Liver (tissue), 8 donors: ENCODE measurements at regions not wholly inside any gene's neighbourhood (a gene's known extent, or its start where the extent isn't known, plus 50 kb on each side); places are given as distances from the start of the nearest gene placed in this dataset.

Source experiments
- DNase-seq: peaks from one replicate; pipeline ENCODE4 v3.0.0-alpha.2; 2017; ENCODE audit warnings: low spot score
- H3K27ac ChIP-seq, 2 donors: one replicate each; pipeline ENCODE4 v1.7.0; 2013; ENCODE audit warnings: inconsistent platforms in 2 of 2, low read length in 2 of 2, control low read depth in 1 of 2, low read depth in 1 of 2, mild to moderate bottlenecking in 1 of 2
- H3K27me3 ChIP-seq, 4 donors: one replicate each; pipeline versions ENCODE4 v1.6.1 to v1.7.0; 2013; ENCODE audit warnings: low read length in 3 of 4, inconsistent platforms in 1 of 4, mild to moderate bottlenecking in 1 of 4, moderate library complexity in 1 of 4; ENCODE audit not compliant: control insufficient read depth in 4 of 4, insufficient read depth in 4 of 4
- H3K36me3 ChIP-seq, 4 donors: one replicate each; pipeline versions ENCODE4 v1.6.1 to v1.7.0; 2013; ENCODE audit warnings: low read length in 3 of 4, mild to moderate bottlenecking in 3 of 4, low read depth in 1 of 4, moderate library complexity in 1 of 4; ENCODE audit not compliant: control insufficient read depth in 4 of 4, insufficient read depth in 3 of 4
- H3K4me1 ChIP-seq, 4 donors: one replicate each; pipeline versions ENCODE4 v1.6.1 to v1.7.0; 2013; ENCODE audit warnings: low read length in 3 of 4, mild to moderate bottlenecking in 3 of 4, moderate library complexity in 1 of 4; ENCODE audit not compliant: control insufficient read depth in 4 of 4, insufficient read depth in 4 of 4
- H3K4me3 ChIP-seq, 3 donors: one replicate each; pipeline versions ENCODE4 v1.6.1 to v1.7.0; 2013; ENCODE audit warnings: low read length in 3 of 3, control low read depth in 1 of 3, low read depth in 1 of 3, mild to moderate bottlenecking in 1 of 3
- H3K9ac ChIP-seq, 2 donors: one replicate each; pipeline ENCODE4 v1.7.0; 2013; ENCODE audit warnings: low read length in 2 of 2, mild to moderate bottlenecking in 2 of 2, moderate library complexity in 2 of 2, control low read depth in 1 of 2, low read depth in 1 of 2
- H3K9me3 ChIP-seq, 4 donors: one replicate each; pipeline versions ENCODE4 v1.6.1 to v1.7.0; 2013; ENCODE audit warnings: low read length in 3 of 4; ENCODE audit not compliant: control insufficient read depth in 4 of 4
- ATF3 ChIP-seq: IDR thresholded peaks from 2 replicates; pipeline ENCODE4 v1.6.1; 2016; ENCODE audit warnings: antibody characterized with exemption
- CTCF ChIP-seq: fragments of 150-350 bp; IDR thresholded peaks from 2 replicates; pipeline ENCODE4 v1.5.1; 2017; ENCODE audit warnings: improper control_type of control experiment, low read depth, low read length; ENCODE audit not compliant: missing input control
- EGR1 ChIP-seq, 2 donors: IDR thresholded peaks; 2 replicates each; pipeline ENCODE4 v1.6.1; 2016 to 2018; ENCODE audit warnings: antibody characterized with exemption in 2 of 2, low read depth in 2 of 2
- FOXA1 ChIP-seq: IDR thresholded peaks from 2 replicates; pipeline ENCODE4 v1.6.1; 2016; ENCODE audit warnings: antibody characterized with exemption
- FOXA2 ChIP-seq: IDR thresholded peaks from 2 replicates; pipeline ENCODE4 v1.6.1; 2016; ENCODE audit warnings: antibody characterized with exemption
- GABPA ChIP-seq, 2 donors: IDR thresholded peaks in 1 of 2; conservative IDR thresholded peaks in 1 of 2; 2 replicates each; pipeline ENCODE4 v1.6.1; 2016; ENCODE audit warnings: antibody characterized with exemption in 2 of 2, mild to moderate bottlenecking in 1 of 2, moderate library complexity in 1 of 2
- HNF4A ChIP-seq, 2 donors: conservative IDR thresholded peaks; 2 replicates each; pipeline ENCODE4 v1.6.1; 2016; ENCODE audit warnings: antibody characterized with exemption in 2 of 2, mild to moderate bottlenecking in 2 of 2
- HNF4G ChIP-seq: IDR thresholded peaks from 2 replicates; pipeline ENCODE4 v1.6.1; 2016; ENCODE audit warnings: antibody characterized with exemption
- JUND ChIP-seq, 2 donors: IDR thresholded peaks; 2 replicates each; pipeline ENCODE4 v1.6.1; 2016; ENCODE audit warnings: antibody characterized with exemption in 2 of 2
- MAX ChIP-seq: IDR thresholded peaks from 2 replicates; pipeline ENCODE4 v1.6.1; 2016; ENCODE audit warnings: antibody characterized with exemption
- NR2F2 ChIP-seq: IDR thresholded peaks from 2 replicates; pipeline ENCODE4 v1.6.1; 2016; ENCODE audit warnings: antibody characterized with exemption
- RAD21 ChIP-seq, 2 donors: IDR thresholded peaks; 2 replicates each; pipeline ENCODE4 v1.6.1; 2016; ENCODE audit warnings: antibody characterized with exemption in 2 of 2, mild to moderate bottlenecking in 2 of 2
- REST ChIP-seq: IDR thresholded peaks from 2 replicates; pipeline ENCODE4 v1.6.1; 2016; ENCODE audit warnings: antibody characterized with exemption, mild to moderate bottlenecking
- RXRA ChIP-seq, 2 donors: IDR thresholded peaks; 2 replicates each; pipeline ENCODE4 v1.6.1; 2017 to 2018; ENCODE audit warnings: antibody characterized with exemption in 2 of 2, mild to moderate bottlenecking in 1 of 2
- SP1 ChIP-seq: IDR thresholded peaks from 2 replicates; pipeline ENCODE4 v1.6.1; 2018; ENCODE audit warnings: antibody characterized with exemption, mild to moderate bottlenecking
- TAF1 ChIP-seq: conservative IDR thresholded peaks from 2 replicates; pipeline ENCODE4 v1.6.1; 2016; ENCODE audit warnings: antibody characterized with exemption, mild to moderate bottlenecking
- YY1 ChIP-seq: IDR thresholded peaks from 2 replicates; pipeline ENCODE4 v1.6.1; 2016; ENCODE audit warnings: antibody characterized with exemption, mild to moderate bottlenecking
- ZBTB33 ChIP-seq: IDR thresholded peaks from 2 replicates; pipeline ENCODE4 v1.6.1; 2016; ENCODE audit warnings: antibody characterized with exemption
- WGBS: extraction: QIAGEN DNeasy Blood & Tissue Kit; methylation state at CpG from one replicate; pipeline ENCODE4 v1.1.7; 2013; 5-methylcytosine and 5-hydroxymethylcytosine counted together
- donor health status: healthy.
- donor health status: healthy.
- donor health status: healthy.
- donor health status: healthy.
- donor health status: healthy.

- Histone ChIP-seq H3K36me3 (no peaks in the 10 kb centered on the region), H3K27ac (no peak overlapping the region), H3K4me1 (peaks cover 7 to 44% (median 42%) of the 10 kb centered on the region in 4 donors), H3K27me3 (no peaks in the 10 kb centered on the region), H3K9ac (no peak overlapping the region), H3K9me3 (no peaks in the 10 kb centered on the region), H3K4me3 (no peak overlapping the region)
- no peak for TF ChIP-seq HNF4A (conservative IDR thresholded peaks at IDR 0.05)
- TF ChIP-seq YY1 = no peak
- TF ChIP-seq TAF1 = no peak
- TF ChIP-seq SP1 = no peak
- no peak for TF ChIP-seq FOXA1
- no peak for TF ChIP-seq RAD21 (IDR thresholded peaks at IDR 0.05)
- no peak for TF ChIP-seq REST
- no peak for TF ChIP-seq FOXA2
- TF ChIP-seq GABPA (IDR thresholded peaks at IDR 0.05 in 1 of 2, conservative IDR thresholded peaks at IDR 0.05 in 1 of 2) = no peak
- no peak for TF ChIP-seq RXRA (IDR thresholded peaks at IDR 0.05)
- TF ChIP-seq MAX = no peak
- TF ChIP-seq ATF3 = no peak
- TF ChIP-seq HNF4G = no peak
- TF ChIP-seq NR2F2 = no peak
- TF ChIP-seq ZBTB33 = no peak
- no peak for TF ChIP-seq JUND (IDR thresholded peaks at IDR 0.05)
- TF ChIP-seq EGR1 (IDR thresholded peaks at IDR 0.05; ENCODE audit: low read depth in 2 of 2) = no peak
- no peak for TF ChIP-seq CTCF
- no peak for DNase-seq
- 96% methylated on average over 1 of the region's 1 CpG for WGBS
Observed at GRCh38 chr15:67917636-67918035, 77.8 kb upstream of the RNU6-1 start.
